ENCODE measurements at regions not wholly inside any gene's neighbourhood (a gene's known extent, or its start where the extent isn't known, plus 50 kb on each side); places are given as distances from the start of the nearest gene placed in this dataset.

GRCh38 chr17:5942687-5943086, 127.5 kb upstream of the WSCD1 start:
- no peaks in the 10 kb centered on the region for H3K4me1 ChIP-seq
- peaks cover 0 to 15% (median 0%) of the 10 kb centered on the region in 8 donors for H3K9me3 ChIP-seq
- no peaks in the 10 kb centered on the region for H3K36me3 ChIP-seq
- peaks cover 0 to 51% (median 0%) of the 10 kb centered on the region in 7 donors for H3K27me3 ChIP-seq (replicated peaks in 1 of 7)
- H3K27ac ChIP-seq, result no peak overlapping the region
- intact Hi-C loops (cut with DNase I; ENCODE audit: low total_unique reads), result no loop called here
- no peak for TF ChIP-seq POLR2AphosphoS5 (IDR thresholded peaks at IDR 0.05)
- TF ChIP-seq POLR2A (IDR thresholded peaks at IDR 0.05), result no peak
- no peak for TF ChIP-seq CTCF (IDR thresholded peaks at IDR 0.05 in 8 of 11, conservative IDR thresholded peaks at IDR 0.05 in 3 of 11)
- DNase-seq, result no peak
- no peak overlapping the region for H3K4me3 ChIP-seq
- WGBS, 5 donors, result 32 to 53% (median 42%) methylated on average over 7 of the region's 7 CpGs

- H3K4me3 ChIP-seq, result no peak overlapping the region
- peaks cover 0 to 15% (median 0%) of the 10 kb centered on the region in 8 donors for H3K9me3 ChIP-seq
- peaks cover 0 to 56% (median 0%) of the 10 kb centered on the region in 7 donors for H3K27me3 ChIP-seq (replicated peaks in 1 of 7)
- H3K27ac ChIP-seq, result no peak overlapping the region
- no peak for DNase-seq
- no peaks in the 10 kb centered on the region for H3K4me1 ChIP-seq
- intact Hi-C loops (cut with DNase I; ENCODE audit: low total_unique reads), result no loop called here
- 54 to 74% (median 60%) methylated on average over 7 of the region's 7 CpGs for WGBS, 5 donors
- no peaks in the 10 kb centered on the region for H3K36me3 ChIP-seq
- TF ChIP-seq POLR2A (IDR thresholded peaks at IDR 0.05), result no peak
- TF ChIP-seq POLR2AphosphoS5 (IDR thresholded peaks at IDR 0.05), result no peak
- TF ChIP-seq CTCF (IDR thresholded peaks at IDR 0.05 in 8 of 11, conservative IDR thresholded peaks at IDR 0.05 in 3 of 11), result no peak
These were observed 126.9 kb upstream of the WSCD1 start for GRCh38 chr17:5943232-5943631.

GRCh38 chr17:5943982-5944381, 126.2 kb upstream of the WSCD1 start:
- Histone ChIP-seq H3K4me1 (no peaks in the 10 kb centered on the region), H3K36me3 (no peaks in the 10 kb centered on the region), H3K27me3 (replicated peaks in 1 of 7) (peaks cover 0 to 60% (median 0%) of the 10 kb centered on the region in 7 donors), H3K27ac (no peak overlapping the region), H3K9me3 (peaks cover 0 to 19% (median 0%) of the 10 kb centered on the region in 8 donors), H3K4me3 (no peak overlapping the region)
- no peak for DNase-seq
- 76 to 84% (median 77%) methylated on average over 6 of the region's 6 CpGs for WGBS, 5 donors
- intact Hi-C loops (cut with DNase I; ENCODE audit: low total_unique reads), result no loop called here
- TF ChIP-seq POLR2A (IDR thresholded peaks at IDR 0.05) (no peak), POLR2AphosphoS5 (IDR thresholded peaks at IDR 0.05) (no peak), CTCF (IDR thresholded peaks at IDR 0.05 in 8 of 11, conservative IDR thresholded peaks at IDR 0.05 in 3 of 11) (no peak)

DNA sequence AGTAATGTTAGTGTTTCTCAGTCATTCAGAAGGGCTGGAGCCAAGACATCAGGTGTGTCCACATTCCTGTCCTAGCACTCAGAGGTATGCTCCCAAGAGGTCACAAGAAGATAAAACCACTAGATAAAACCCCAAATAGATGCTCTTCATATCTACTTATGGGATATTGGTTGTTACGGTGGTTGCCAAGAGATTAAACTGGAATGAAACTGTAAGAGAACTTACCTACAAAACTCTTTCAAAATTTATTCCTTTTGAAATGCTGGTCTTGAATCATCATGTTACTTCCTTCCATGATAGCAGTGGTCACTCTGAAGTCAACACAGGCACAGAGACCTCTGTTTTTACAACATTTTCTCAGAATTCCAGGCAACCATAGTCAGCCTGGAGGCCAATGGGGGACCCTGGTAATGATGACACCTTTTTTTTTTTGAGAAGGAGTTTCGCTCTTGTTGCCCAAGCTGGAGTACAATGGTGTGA, 122.4 kb upstream of the WSCD1 start:
- no peak for TF ChIP-seq POLR2A (IDR thresholded peaks at IDR 0.05)
- no peak for TF ChIP-seq POLR2AphosphoS5 (IDR thresholded peaks at IDR 0.05)
- TF ChIP-seq CTCF (IDR thresholded peaks at IDR 0.05 in 8 of 11, conservative IDR thresholded peaks at IDR 0.05 in 3 of 11), result no peak
- Histone ChIP-seq H3K36me3 (no peaks in the 10 kb centered on the region), H3K4me1 (no peaks in the 10 kb centered on the region), H3K27ac (no peak overlapping the region), H3K4me3 (no peak overlapping the region), H3K9me3 (peaks cover 0 to 19% (median 0%) of the 10 kb centered on the region in 8 donors), H3K27me3 (replicated peaks in 1 of 7) (peaks cover 0 to 41% (median 0%) of the 10 kb centered on the region in 7 donors)
- WGBS, 5 donors, result 82 to 91% (median 87%) methylated on average over 2 of the region's 2 CpGs
- intact Hi-C loops (cut with DNase I; ENCODE audit: low total_unique reads), result no loop called here
- no peak for DNase-seq

Data from spleen (tissue), 11 donors.